GM21786 (cell line): ENCODE measurements at regions not wholly inside any gene's neighbourhood (a gene's known extent, or its start where the extent isn't known, plus 50 kb on each side); places are given as distances from the start of the nearest gene placed in this dataset.
A peak's percentile ranks its signal among the peaks of the same experiment; 100 is the strongest.

ENCODE experiments used
- ATAC-seq: cut with Tn5 transposase; IDR thresholded peaks from one replicate; pipeline ENCODE4 v1.9.1; 2021; ENCODE audit not compliant: unreplicated experiment

DNA sequence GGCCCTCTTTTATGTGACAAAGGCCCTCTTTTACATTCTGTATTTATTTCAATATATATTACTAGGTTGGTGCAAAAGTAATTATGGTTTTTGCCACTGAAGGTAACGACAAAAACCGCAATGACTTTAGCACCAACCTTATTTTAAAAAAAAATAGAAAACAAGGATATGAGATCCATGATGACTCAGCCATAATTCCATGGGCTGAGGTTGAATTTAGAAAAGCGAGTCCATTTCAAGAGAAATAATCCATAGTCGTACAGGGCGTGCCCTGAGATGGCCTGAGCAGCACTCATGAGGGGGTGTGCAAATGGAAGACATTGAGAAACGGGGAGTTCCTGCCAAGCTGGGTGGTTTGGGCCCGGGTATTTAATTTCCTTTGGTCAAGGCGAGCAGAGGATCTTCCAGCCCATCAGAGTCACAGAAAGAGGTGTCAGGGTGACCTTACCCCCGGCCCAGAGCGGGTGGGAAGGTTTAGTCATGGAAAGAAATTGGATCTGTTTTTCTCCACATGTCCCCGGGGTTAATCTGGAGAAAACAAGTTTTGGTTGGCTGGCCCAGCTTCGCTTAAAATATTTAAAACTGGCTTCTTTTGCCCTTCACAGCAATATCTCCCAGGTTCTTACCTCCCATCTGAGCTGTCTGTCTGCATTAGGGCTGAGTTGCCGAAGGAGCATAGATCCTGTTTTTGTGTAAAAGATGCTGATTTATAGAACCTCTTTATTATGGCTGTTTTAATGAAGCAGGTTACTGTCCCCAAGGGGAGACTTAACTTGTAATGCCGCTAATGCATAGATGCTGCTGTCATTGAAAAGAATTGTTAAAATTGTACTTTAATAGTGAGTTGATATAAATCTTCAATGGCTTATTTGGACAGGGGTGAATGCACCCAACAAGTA is 255.6 kb downstream of the PREX1 start:
- ATAC-seq: no peak

DNA sequence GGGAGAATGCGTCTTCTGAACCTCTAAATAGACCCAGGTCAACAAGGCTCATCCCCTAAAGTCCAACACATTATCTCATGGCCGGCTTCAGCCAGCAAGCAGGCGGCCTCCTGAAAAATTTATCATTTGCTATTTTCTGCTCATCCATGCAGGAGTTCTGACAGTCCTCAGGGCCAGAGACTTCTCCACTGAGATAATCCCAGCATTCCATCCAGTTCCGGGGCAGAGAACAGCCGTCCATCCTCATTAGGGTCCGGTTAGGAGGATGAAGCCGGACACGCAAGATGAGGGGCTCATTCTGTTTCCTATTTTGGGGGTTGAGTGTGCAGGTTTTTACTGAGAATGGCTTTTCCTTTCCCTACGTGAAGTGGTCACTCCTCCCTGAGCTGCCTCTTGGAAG is 258.1 kb downstream of the PREX1 start:
- no peak for ATAC-seq

DNA sequence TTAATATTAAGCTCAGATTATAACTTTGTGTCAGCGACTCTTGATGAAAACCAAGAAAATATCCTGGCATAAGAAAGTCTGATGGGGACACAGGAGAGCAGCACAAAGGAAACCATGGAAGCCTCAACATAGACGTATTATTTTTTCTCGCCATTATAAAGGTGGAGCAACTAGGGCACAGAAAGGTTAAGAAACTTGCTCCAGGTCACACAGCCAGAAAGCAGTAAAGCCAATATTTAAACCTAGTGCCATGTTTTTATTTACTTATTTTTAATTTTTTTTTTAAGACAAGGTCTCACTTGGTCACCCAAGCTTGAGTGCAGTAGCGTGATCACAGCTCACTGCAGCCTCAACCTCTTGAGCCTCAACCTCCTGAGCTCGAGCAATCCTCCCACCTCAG is 259.3 kb downstream of the PREX1 start:
- no peak for ATAC-seq

DNA sequence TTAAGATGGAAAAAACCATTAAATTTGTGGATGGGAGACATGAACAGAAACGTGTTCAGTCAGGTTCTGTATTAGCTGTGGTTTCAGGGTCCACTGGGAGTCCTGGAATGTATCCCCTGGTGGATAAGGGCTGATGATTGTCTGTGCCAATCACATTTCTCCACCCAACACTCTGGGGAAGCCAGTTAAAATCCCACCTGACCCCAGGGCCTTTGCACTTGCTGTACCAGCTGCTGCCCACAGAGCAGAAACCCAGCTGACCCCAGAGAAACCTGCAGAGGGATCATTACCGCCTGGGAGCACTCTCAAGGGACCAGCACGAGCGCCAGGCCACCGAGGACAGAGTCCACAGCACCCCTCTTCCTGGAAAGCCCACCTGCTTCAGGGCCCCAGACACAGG is 260.7 kb downstream of the PREX1 start:
- ATAC-seq: no peak

DNA sequence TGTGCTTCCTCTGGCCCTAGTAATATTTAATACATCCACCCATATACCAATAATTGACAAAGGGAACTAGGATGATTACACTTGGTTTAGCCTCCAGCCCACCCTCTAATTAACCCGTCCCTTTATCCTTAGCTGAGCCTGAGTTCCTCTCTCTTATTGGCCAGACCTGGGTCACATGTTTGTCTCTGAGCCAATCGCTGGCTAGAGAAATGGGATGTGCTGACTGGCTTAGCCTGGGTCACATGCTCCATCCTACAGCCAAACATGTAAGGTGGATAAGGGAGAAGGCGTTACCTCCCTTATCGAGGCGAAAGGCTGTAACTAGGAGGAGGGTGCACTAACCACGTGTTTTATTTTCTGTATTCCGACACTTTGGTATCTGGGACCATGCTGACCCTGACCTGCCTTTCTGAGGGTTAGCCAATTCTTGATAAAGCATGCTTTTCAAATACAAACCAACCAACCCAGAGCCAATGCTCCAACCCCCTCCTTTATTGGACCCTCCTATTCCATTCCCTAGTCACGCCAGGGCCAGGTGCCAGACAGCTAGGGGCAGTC is 262.7 kb downstream of the PREX1 start:
- ATAC-seq: no peak

DNA sequence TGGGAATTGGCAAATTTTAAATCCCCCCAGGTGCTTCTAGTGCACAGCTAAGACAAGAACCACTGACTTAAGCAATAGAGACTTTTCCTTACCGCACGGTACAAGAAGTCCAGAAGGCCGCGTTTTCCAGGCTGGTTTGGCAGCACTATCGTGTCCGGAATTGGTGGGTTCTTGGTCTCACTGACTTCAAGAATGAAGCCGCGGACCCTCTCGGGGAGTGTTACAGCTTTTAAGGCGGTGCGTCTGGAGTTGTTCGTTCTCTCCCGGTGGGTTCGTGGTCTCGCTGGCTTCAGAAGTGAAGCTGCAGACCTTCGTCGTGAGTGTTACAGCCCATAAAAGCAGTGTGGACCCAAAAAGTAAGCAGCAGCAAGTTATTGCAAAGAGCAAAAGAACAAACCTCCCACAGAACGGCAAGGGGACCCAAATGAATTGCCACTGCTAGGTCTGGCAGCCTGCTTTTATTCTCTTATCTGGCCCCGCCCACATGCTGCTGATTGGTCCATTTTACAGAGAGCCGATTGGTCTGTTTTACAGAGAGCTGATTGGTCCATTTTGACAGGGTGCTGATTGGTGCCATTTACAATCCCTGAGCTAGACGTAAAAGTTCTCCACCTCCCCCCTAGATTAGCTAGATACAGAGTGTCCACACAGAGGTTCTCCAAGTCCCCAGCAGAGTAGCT is 264.5 kb downstream of the PREX1 start:
- no peak for ATAC-seq

DNA sequence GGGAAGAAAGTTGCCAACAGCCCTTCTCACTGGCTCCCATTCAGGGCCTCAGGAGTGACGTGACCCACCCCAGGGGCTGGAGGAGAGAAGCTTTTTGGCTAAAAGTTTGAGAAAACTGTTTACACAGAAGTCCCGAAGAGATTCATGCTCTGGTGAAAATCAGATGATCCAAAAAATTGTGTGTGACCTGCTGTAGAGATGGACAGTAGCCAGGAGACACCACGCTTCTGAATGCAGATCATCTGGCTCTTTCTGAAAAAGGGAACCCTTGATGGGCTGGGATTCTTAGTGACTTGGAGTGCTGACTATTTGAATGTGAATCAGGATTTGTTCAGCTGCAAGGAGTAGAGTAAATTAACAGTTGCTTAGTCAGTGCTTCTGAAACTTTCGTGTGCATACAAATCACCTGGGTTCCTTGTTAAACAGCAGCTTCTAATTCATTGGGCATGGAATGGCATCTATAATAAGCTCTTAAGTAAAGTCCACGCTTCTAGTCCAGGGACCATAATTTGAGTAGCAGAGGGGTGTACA is 265.1 kb downstream of the PREX1 start:
- ATAC-seq: no peak

DNA sequence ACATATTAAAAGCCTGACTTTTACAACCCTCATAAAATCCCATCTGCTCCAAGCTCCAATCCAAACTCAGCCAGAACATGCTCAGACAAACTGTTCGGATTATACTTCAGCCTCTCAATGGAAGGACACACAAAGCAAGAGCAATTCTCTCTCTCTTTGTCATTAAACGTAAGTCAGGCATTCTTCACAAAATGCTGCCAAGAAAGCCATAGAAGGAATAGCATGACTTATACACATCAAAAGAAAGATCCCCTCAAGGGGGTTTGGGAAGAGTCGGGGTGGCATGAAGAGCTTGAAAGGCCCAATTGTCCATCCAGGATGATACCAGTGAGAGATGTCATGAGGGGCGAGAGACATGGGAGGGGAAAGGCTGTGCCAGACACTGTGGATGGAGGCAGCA is 268.9 kb downstream of the PREX1 start:
- no peak for ATAC-seq

DNA sequence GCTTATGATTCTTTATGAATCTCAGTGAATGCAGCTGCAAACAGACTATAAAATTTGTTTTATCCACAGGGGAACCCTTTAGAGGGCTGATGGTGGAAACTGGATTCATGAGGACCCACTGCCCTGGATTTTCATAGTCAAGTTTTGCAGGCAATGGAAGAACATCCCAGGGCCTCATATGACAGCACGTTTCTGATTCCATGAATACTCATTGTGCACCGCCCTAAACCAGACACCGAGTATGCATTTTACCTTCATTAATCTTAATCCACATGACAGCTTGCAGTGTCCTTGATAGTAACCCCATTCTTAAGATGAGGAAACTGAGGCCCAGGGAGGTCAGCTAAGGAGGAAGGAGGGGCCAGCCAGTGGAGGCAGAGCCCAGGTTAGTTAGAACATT is 270.4 kb downstream of the PREX1 start:
- ATAC-seq: no peak

DNA sequence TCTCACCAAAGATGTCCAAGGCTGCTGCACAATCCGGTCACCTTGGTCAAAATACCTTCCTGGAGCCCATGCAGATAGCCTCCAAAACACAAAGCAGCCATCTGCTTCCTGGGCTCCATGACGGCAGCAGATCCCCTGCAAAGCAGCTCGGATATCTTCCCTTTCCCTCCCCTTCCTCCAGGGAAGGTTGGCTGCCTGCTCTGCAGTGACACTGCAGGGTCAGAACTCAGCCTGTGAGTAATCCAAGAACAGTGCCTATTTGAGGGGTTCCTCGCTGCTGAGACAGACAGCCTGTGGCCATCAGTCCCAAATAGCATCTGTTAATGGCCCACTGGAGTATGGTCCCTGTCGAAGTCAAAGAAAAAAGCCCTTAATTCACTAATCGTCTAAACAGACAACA is 270.8 kb downstream of the PREX1 start:
- no peak for ATAC-seq

DNA sequence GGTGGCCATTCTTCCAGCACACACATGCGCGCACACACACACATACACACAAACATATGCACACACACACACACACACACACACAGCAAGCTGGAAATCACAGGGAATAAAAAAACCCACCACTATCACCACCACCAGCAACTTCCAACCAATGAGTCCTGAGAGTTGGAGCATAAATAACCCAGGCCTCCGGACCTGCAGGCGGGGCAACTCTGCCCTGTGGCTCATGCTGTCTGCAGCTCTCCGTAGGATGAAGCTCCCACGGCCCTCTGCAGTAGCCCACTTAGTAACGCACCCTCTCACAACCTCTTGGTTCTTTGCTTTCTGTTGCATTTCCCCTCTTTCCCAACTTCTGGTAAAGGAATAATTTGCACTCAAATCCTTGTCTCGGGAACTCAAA is 275.2 kb downstream of the PREX1 start:
- no peak for ATAC-seq

DNA sequence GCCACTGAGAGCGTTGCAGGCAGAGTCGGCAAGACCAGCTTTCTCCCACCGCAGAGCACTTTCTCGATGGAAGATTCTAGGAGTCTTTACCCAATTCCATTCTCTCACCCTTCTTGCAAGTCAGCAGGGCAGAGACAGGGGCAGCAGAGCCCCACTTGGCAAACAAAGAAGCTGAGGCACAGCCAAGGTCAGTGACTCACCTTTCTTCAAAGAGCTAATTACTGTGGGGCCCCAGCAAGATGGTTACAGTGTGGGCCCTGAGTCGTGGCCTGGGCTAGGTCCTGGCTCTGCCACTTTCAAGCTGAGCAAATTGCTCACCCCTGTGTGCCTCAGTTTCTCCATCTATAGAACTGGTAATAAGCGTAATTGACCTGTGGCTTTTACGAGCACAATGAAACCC is 277.0 kb downstream of the PREX1 start:
- ATAC-seq: no peak

DNA sequence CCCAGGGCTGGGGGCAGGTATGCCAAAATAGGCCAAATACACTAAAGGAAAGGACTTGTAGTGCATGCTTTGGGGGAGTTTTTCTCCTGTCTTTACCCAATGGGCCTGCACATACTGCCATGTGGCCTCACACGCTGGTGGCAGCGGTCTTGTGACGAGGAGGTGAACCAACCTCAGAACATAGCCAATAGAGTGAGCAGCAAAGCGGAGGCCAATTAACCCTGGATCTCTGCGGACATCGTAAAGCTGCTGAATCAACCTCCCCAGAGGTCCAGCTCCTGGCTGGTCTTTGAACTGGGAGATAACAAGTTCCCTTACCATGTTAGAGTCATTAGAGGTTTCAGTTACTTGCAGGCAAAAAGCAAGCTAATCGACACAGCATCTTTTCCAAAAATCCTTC is 280.1 kb downstream of the PREX1 start:
- no peak for ATAC-seq

DNA sequence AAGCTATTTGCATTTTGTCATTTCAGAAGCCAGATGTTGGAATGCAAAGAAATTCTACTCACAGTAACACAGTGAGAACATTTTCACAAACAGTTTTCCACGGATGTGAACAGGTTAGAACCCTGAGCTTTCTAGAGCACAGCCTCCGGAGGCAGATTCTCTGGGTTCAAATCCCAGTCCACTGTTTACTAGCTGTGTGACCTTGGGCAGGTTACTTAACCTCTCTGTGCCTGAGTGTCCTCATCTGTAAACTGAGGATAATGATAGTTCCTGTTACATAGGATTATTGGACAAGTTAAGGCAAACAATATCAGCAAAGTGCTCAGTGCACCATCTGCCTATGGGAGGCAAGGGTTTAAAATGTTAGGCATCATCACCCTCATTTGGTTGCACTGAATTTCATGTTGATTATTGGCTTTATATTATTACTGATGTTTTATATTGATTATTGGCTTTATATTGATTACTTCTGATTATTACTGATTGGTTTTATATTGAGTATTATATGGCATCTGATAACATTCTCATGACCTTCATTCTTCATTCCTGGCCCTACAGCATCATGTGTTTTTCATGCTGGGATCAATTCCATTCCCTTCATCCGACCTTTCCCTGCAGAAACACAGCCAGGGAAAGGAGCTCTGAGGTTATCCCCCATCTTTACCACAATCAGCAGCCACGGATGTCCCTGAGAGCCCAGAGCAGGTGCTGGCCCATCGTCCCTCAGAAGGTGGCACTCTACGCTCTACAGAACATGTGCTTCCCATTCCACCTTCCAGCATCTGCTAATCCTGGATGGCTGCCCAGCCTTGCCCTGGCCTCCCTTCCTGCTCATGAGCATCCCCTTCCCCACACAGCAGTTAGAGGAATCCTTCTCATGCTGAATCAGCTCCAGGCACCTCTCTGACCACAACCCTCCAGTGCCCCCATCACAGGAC is 283.1 kb downstream of the PREX1 start:
- no peak for ATAC-seq

DNA sequence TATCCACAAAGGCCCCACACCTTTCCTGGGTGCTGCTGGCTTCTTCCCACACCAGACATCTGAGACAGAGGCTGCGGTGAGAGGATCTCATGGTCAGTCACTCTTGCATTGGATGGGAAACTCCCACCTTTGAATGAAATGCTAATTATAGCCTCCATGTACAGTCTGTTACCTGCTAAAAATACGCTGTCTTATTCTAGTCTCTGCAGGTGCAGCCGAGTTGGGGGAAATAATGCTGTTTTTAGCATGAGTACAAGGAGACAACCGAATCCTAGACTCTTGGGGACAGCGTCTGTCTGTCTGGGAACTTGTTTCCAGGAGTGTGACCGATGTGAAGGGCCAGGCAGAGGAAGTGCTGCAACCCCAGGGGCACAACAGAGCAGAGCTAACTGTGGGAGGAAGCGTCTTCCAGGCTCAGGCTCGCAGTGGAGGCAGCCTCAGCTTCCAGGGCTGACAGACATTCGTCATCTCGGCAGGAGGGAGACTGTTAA is 286.2 kb downstream of the PREX1 start:
- peak; percentile 77 for ATAC-seq

DNA sequence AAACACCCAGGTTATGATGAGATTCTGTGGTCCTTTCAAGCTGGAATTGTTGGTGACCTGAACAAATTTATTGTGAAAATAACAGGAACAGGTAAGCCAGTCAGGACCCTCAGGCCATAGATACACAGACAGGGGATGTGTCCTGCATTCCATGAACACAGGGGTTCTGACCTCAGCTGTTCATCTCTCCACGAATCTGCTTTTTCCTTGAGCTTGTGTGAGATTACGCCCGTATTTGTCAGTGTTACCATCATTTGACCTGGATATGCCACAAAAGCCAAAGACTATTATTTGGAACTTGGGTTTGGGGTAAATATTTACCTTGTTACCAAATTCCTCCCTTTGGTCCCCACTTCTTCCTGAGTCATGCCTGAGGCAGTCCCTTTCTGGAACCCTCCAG is 288.9 kb downstream of the PREX1 start:
- no peak for ATAC-seq

DNA sequence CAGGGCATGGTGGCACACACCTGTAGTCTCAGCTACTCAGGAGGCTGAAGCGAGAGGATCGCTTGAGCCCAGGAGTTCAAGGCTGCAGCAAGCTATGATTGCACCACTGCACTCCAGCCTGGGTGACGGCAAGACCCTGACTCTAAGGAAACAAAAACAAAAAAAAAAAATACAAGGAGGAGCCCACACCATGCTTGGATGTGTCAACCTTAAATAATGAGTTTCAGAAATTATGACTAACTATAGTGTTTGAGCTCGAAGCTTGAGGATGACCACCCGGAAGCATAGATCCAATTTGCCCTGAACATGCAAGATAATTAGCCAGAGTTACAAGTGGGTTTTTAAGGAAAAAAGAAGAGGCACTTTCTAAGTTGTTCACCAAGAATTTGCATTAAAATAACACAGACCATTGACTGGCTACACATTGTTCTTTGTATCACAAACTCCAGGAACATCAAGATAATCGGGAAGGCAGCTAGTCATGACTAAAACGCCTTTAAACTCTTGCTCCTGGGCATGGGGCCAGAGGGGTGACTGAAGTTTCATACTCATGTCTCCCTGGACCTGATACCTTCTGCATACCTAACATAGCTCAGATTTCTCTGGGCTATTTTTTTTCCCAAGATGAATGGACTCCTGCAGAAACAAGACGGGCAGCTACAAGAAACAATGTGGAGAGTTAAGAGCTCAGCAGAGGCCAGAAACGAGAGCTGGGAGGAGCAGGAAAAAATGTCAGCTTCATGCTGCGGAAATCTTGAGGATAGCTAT is 289.6 kb downstream of the PREX1 start:
- no peak for ATAC-seq

DNA sequence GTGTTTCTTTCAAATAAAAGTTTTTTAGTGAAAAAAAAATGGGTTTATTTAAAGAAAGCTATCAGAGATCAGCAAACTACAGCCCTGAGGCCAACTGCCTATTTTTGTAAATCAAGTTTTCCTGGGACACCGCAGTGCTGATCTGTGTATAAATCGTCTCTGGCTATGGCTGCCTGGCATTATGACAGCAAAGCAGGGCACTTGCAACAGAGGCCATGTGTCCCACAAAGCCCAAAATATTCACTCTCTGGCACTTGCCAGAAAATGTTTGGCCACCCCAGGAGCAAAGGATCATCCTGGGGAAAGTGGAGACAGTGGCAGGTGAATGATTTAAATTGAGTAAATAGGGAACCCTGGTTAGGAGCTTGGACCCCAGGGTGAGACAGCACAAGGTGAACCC is 291.6 kb downstream of the PREX1 start:
- no peak for ATAC-seq

DNA sequence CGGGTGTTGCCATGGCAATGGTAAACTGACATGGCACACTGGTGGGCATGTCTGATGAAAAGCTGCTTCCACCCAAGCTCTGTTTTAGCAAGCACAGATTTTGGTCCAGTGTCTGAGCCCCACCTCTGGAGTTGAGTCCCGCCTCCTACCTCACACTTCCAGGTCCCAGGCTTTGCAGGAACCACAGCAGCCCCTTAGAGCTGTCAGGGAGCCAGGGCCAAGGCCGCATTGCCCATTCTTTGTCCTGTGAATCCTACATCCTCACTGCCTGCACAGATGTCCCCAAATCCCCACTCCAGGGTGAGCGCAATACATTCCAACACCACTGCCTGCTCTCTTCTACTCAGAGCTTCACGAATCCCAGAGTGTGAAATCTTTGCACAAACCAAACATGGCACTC is 292.2 kb downstream of the PREX1 start:
- no peak for ATAC-seq

DNA sequence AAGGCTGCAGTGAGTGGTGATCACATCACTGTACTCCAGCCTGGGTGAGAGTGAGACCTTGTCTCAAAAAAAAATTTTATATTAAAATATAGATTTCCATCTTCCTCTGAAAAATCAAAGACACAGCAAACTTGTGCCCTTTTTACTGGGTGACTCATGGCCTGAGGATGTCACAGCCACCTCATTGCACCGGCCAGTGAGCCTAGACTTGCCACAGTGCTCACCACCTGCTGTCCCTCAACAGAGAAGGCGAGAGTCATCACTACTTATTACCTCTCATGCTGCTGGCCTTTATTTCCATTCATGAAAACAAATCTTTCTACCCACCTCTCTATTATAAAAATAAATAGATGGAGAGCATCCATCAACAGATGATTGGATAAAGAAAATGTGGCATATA is 295.8 kb downstream of the PREX1 start:
- ATAC-seq: no peak
